ENCODE measurements at regions not wholly inside any gene's neighbourhood (a gene's known extent, or its start where the extent isn't known, plus 50 kb on each side); places are given as distances from the start of the nearest gene placed in this dataset.
A peak's percentile ranks its signal among the peaks of the same experiment; 100 is the strongest.

GRCh38 chr9:94159069-94159939 is 75.0 kb downstream of the PTPDC1 start:
- DNase-seq, result no peak

- no peak for DNase-seq
Measured at GRCh38 chr9:94160594-94161501, 76.6 kb downstream of the PTPDC1 start.

- DNase-seq, result no peak
Measured at GRCh38 chr9:94161673-94162072, 77.4 kb downstream of the PTPDC1 start.

GRCh38 chr9:94164806-94165549 is 80.7 kb downstream of the PTPDC1 start:
- no peak for DNase-seq

GRCh38 chr9:94165592-94166235 is 81.5 kb downstream of the PTPDC1 start:
- peak; percentile 99 for DNase-seq

- peak; percentile 98 to 99 (median 98) for DNase-seq
Measured at GRCh38 chr9:94166236-94166975, 82.1 kb downstream of the PTPDC1 start.

- peak in 2 of 3 donors; percentile 63 to 68 for DNase-seq
Measured at GRCh38 chr9:94166976-94167346, 82.7 kb downstream of the PTPDC1 start.

- DNase-seq, result peak; percentile 10 to 22 (median 20)
Measured at GRCh38 chr9:94167376-94167890, 83.2 kb downstream of the PTPDC1 start.

- DNase-seq, result peak; percentile 21 to 57 (median 49)
Measured at GRCh38 chr9:94168203-94169000, 84.1 kb downstream of the PTPDC1 start.

GRCh38 chr9:94169968-94170367 is 85.7 kb downstream of the PTPDC1 start:
- DNase-seq, result no peak

GRCh38 chr9:94173632-94174031 is 85.5 kb upstream of the ZNF169 start:
- no peak for DNase-seq

- no peak for DNase-seq
Measured at GRCh38 chr9:94174164-94174563, 84.9 kb upstream of the ZNF169 start.

- DNase-seq, result no peak
Measured at GRCh38 chr9:94175669-94176068, 83.4 kb upstream of the ZNF169 start.

GRCh38 chr9:94176608-94177007 is 82.5 kb upstream of the ZNF169 start:
- DNase-seq, result no peak

- DNase-seq, result no peak
Measured at GRCh38 chr9:94178927-94179326, 80.2 kb upstream of the ZNF169 start.

- DNase-seq, result no peak
Measured at GRCh38 chr9:94181408-94182181, 77.5 kb upstream of the ZNF169 start.

GRCh38 chr9:94182532-94182931 is 76.6 kb upstream of the ZNF169 start:
- no peak for DNase-seq

GRCh38 chr9:94183240-94183999 is 75.7 kb upstream of the ZNF169 start:
- DNase-seq, result no peak

GRCh38 chr9:94188246-94188645 is 70.9 kb upstream of the ZNF169 start:
- DNase-seq, result no peak

Data from suppressor macrophage treated with lipopolysaccharide for 1 hour (primary cell).